Type B pancreatic cell (in vitro differentiated cells): ENCODE measurements at regions not wholly inside any gene's neighbourhood (a gene's known extent, or its start where the extent isn't known, plus 50 kb on each side); places are given as distances from the start of the nearest gene placed in this dataset.
A peak's percentile ranks its signal among the peaks of the same experiment; 100 is the strongest.

Experiments used
- DNase-seq: peaks from one replicate; pipeline ENCODE4 v3.0.0; 2021; ENCODE audit warnings: mixed read lengths; ENCODE audit not compliant: unreplicated experiment; ENCODE audit errors: extremely low spot score
- H3K27ac Mint-ChIP-seq: 2 replicates; pipeline ENCODE4 v1.8.0; 2021; ENCODE audit warnings: mild to moderate bottlenecking, mixed read lengths
- H3K27me3 Mint-ChIP-seq: 2 replicates; pipeline ENCODE4 v1.8.0; 2021; ENCODE audit warnings: mixed read lengths
- H3K36me3 Mint-ChIP-seq: 2 replicates; pipeline ENCODE4 v1.8.0; 2021; ENCODE audit warnings: mixed read lengths
- H3K4me1 Mint-ChIP-seq: one replicate; pipeline ENCODE4 v1.8.0; 2021; ENCODE audit warnings: mixed read lengths; ENCODE audit not compliant: unreplicated experiment
- H3K4me3 Mint-ChIP-seq: 2 replicates; pipeline ENCODE4 v1.8.0; 2021; ENCODE audit warnings: mild to moderate bottlenecking, mixed read lengths
- H3K9me3 Mint-ChIP-seq: 2 replicates; pipeline ENCODE4 v1.8.0; 2021; ENCODE audit warnings: mixed read lengths
- TF ChIP-seq, protein P1 (sequence below): fragments of 200-600 bp; sonication (generic); conservative IDR thresholded peaks from 2 replicates; pipeline ENCODE4 v1.5.0; 2021; ENCODE audit warnings: antibody characterized with exemption, mild to moderate bottlenecking

DNA sequence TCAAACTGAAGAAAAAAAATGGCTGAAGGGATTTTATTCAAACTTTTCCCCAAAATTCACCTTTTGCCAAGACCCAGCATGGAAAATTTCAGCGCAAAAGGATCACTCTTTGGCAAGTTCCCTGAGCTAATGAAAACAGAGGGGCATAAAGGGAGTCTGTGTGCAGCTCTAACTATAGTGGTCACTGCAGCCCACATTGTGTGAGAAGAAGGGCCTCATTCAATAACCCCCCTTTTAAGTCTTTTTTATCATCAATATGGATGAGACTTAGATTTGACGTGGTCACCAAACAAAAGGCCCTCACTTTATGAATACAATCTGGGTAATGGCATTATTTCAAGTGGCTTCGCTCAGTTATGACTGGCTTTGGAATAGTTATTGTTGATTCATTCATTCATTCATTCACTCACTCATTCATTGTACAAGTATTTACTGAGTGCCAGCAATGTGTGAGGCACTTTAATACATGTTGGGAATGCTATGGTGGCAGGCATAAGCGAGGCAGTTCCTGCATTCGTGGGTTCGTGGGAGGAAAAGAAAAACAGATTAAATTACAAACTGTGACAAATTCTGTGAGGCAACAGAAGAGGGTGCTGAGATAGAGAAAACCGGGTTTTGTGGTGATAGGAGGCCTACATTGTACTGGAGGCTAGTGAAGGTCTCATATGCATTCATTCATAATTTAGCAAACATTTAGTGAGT lies 145.7 kb upstream of the KLF4 start:
- Mint-ChIP-seq H3K9me3 (no peaks in the 10 kb centered on the region), H3K36me3 (no peaks in the 10 kb centered on the region), H3K27ac (peak overlapping the region; percentile 33), H3K27me3 (peaks cover 15% of the 10 kb centered on the region), H3K4me3 (peak overlapping the region; percentile 51), H3K4me1 (peaks cover 48% of the 10 kb centered on the region)
- TF ChIP-seq, protein P1, sequence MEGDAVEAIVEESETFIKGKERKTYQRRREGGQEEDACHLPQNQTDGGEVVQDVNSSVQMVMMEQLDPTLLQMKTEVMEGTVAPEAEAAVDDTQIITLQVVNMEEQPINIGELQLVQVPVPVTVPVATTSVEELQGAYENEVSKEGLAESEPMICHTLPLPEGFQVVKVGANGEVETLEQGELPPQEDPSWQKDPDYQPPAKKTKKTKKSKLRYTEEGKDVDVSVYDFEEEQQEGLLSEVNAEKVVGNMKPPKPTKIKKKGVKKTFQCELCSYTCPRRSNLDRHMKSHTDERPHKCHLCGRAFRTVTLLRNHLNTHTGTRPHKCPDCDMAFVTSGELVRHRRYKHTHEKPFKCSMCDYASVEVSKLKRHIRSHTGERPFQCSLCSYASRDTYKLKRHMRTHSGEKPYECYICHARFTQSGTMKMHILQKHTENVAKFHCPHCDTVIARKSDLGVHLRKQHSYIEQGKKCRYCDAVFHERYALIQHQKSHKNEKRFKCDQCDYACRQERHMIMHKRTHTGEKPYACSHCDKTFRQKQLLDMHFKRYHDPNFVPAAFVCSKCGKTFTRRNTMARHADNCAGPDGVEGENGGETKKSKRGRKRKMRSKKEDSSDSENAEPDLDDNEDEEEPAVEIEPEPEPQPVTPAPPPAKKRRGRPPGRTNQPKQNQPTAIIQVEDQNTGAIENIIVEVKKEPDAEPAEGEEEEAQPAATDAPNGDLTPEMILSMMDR: no peak
- DNase-seq: no peak

DNA sequence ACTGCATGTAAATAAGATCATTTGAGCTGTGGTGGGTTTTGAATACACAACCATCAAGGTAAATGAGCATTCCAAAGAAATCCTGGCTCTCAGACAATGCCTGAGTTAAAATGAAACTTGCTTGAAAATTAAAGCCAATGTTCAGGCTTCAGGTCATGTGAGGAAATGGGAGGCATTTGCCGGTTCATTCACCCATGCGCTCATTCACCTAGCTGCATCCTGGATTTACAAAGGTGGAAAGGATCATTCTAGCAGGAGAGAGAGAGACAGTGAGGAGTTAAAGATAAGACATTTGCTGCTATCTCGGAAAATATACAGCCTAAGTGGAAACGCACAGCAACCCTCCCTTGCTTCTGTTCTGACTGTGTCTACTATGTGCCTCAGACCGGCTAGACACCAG lies 143.8 kb upstream of the KLF4 start:
- peaks cover 9% of the 10 kb centered on the region for H3K27me3 Mint-ChIP-seq
- TF ChIP-seq, protein P1: no peak
- H3K27ac Mint-ChIP-seq: no peak overlapping the region
- H3K4me3 Mint-ChIP-seq: no peak overlapping the region
- H3K36me3 Mint-ChIP-seq: no peaks in the 10 kb centered on the region
- DNase-seq: no peak
- H3K9me3 Mint-ChIP-seq: no peaks in the 10 kb centered on the region
- peaks cover 43% of the 10 kb centered on the region for H3K4me1 Mint-ChIP-seq

DNA sequence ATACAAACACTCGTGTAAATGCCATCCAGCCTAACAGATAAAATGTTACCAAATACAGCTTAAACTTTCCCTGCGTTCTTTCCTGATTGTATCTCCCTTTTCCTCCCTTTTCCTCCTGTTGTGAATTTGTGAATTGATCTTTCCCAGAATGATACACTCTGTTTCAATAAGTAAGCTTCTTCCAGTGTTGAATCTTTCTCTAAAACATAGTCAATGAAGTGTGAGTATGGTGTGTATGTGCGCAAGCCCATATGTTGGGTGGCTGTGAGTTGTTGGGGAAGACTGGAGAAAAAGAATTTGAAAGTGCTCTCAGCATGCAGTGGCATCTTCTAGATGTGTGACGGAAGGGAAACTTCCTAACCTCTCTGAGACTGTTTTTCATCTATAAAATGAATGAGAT lies 143.1 kb upstream of the KLF4 start:
- Mint-ChIP-seq H3K27me3 (peaks cover 12% of the 10 kb centered on the region), H3K4me1 (peaks cover 48% of the 10 kb centered on the region), H3K9me3 (no peaks in the 10 kb centered on the region), H3K36me3 (no peaks in the 10 kb centered on the region), H3K4me3 (no peak overlapping the region), H3K27ac (no peak overlapping the region)
- TF ChIP-seq, protein P1: no peak
- no peak for DNase-seq

DNA sequence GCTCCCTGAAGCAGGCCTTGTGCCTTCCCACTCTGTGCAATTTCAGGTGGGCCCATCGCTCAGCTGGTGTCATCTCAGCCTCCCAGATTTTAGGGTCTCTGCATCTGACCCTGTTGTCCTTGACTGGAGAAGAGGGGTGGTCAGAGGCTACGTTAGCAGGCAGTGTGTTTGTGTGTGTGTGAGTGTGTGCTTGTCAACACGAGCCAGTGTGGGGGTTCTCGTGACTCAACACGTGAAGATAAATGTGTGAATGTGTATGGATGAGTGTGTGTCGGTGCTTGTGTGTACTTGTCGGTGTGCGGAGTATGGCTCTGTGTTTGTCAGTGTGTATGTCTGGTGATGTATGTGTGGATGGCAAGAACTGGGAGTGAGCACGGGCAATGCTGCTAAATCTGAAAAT lies 142.6 kb upstream of the KLF4 start:
- no peaks in the 10 kb centered on the region for H3K9me3 Mint-ChIP-seq
- TF ChIP-seq, protein P1: no peak
- H3K27ac Mint-ChIP-seq: no peak overlapping the region
- no peak for DNase-seq
- H3K4me1 Mint-ChIP-seq: peaks cover 48% of the 10 kb centered on the region
- H3K4me3 Mint-ChIP-seq: no peak overlapping the region
- peaks cover 12% of the 10 kb centered on the region for H3K27me3 Mint-ChIP-seq
- no peaks in the 10 kb centered on the region for H3K36me3 Mint-ChIP-seq

DNA sequence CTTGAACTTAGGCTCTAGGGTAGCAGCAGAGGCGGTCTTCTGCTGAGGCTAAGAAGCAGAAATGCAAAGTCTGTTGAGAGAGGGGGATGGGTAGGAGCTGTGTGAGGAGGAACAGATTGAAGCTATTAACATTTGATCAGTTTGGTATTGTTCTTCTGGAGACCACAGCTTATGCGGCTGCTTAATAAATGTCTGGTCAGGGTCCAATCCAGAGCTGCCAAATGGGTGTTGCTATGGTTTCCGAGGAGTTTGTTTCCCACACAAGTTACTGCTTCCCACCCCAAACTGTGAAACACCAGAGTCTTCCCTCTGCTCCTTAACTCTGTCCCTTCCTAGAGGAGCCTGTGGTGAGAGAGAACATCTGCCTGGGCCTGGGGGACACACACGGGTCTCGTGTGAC lies 142.2 kb upstream of the KLF4 start:
- H3K4me1 Mint-ChIP-seq: peaks cover 44% of the 10 kb centered on the region
- DNase-seq: no peak
- H3K27ac Mint-ChIP-seq: no peak overlapping the region
- H3K9me3 Mint-ChIP-seq: no peaks in the 10 kb centered on the region
- TF ChIP-seq, protein P1: no peak
- H3K36me3 Mint-ChIP-seq: no peaks in the 10 kb centered on the region
- H3K4me3 Mint-ChIP-seq: no peak overlapping the region
- H3K27me3 Mint-ChIP-seq: peaks cover 12% of the 10 kb centered on the region
